GM19467 (cell line): ENCODE measurements at regions not wholly inside any gene's neighbourhood (a gene's known extent, or its start where the extent isn't known, plus 50 kb on each side); places are given as distances from the start of the nearest gene placed in this dataset.
"Not testable (repeated sequence)": the region's sequence is repeated elsewhere in the genome, so short reads cannot be mapped to it uniquely, and the experiment has no call there.

ENCODE experiments used
- ATAC-seq: cut with Tn5 transposase; IDR thresholded peaks from one replicate; pipeline ENCODE4 v1.9.1; 2021; ENCODE audit warnings: mild to moderate bottlenecking, moderate library complexity; ENCODE audit not compliant: unreplicated experiment

- no peak for ATAC-seq
Measured at GRCh38 chr14:50014809-50015430, 101.5 kb downstream of the VCPKMT start.

- ATAC-seq: no peak
Measured at GRCh38 chr14:50015716-50016115, 100.7 kb downstream of the VCPKMT start.

- ATAC-seq: no peak
Measured at GRCh38 chr14:50018201-50018932, 98.0 kb downstream of the VCPKMT start.

- no peak for ATAC-seq
Measured at GRCh38 chr14:50018933-50019210, 97.5 kb downstream of the VCPKMT start.

- ATAC-seq: no peak
Measured at GRCh38 chr14:50020184-50020583, 96.2 kb downstream of the VCPKMT start.

- ATAC-seq: no peak
Measured at GRCh38 chr14:50020799-50021198, 95.6 kb downstream of the VCPKMT start.

- no peak for ATAC-seq
Measured at GRCh38 chr14:50021261-50022031, 94.9 kb downstream of the VCPKMT start.

GRCh38 chr14:50022661-50023060 is 93.7 kb downstream of the VCPKMT start:
- no peak for ATAC-seq

GRCh38 chr14:50023671-50024490 is 92.5 kb downstream of the VCPKMT start:
- ATAC-seq: no peak

GRCh38 chr14:50025073-50025472 is 91.3 kb downstream of the VCPKMT start:
- ATAC-seq: no peak

- ATAC-seq: no peak
Measured at GRCh38 chr14:50025776-50026175, 90.6 kb downstream of the VCPKMT start.

GRCh38 chr14:50026396-50026795 is 90.0 kb downstream of the VCPKMT start:
- ATAC-seq: no peak

GRCh38 chr14:50027816-50028215 is 88.6 kb downstream of the VCPKMT start:
- no peak for ATAC-seq

- ATAC-seq: no peak
Measured at GRCh38 chr14:50028458-50028857, 87.9 kb downstream of the VCPKMT start.

- no peak for ATAC-seq
Measured at GRCh38 chr14:50030036-50030435, 86.3 kb downstream of the VCPKMT start.

- not testable (repeated sequence) for ATAC-seq
Measured at GRCh38 chr14:50030911-50031310, 85.5 kb downstream of the VCPKMT start.

GRCh38 chr14:50031602-50032313 is 84.6 kb downstream of the VCPKMT start:
- no peak for ATAC-seq

GRCh38 chr14:50032462-50033167 is 83.8 kb downstream of the VCPKMT start:
- not testable (repeated sequence) for ATAC-seq

- ATAC-seq: no peak
Measured at GRCh38 chr14:50035214-50035613, 81.2 kb downstream of the VCPKMT start.

GRCh38 chr14:50036211-50036610 is 80.2 kb downstream of the VCPKMT start:
- ATAC-seq: no peak
